CD14-positive monocyte (primary cell): ENCODE measurements at regions not wholly inside any gene's neighbourhood (a gene's known extent, or its start where the extent isn't known, plus 50 kb on each side); places are given as distances from the start of the nearest gene placed in this dataset.
"Not testable (repeated sequence)": the region's sequence is repeated elsewhere in the genome, so short reads cannot be mapped to it uniquely, and the experiment has no call there.

ENCODE experiments used
- DNase-seq, 3 donors: peaks; one replicate each; pipeline ENCODE4 v3.0.0-alpha.2; 2011 to 2022
- H2AFZ ChIP-seq: 2 replicates; pipeline ENCODE4 v1.6.0; 2012; ENCODE audit warnings: mild to moderate bottlenecking, low read depth, low read length, inconsistent platforms; ENCODE audit not compliant: insufficient read depth, poor library complexity, severe bottlenecking
- H3K27ac ChIP-seq, 2 donors: 1 replicate in 1 of 2; 2 replicates in 1 of 2; pipeline ENCODE4 v1.5.1; 2012 to 2013; ENCODE audit warnings: low read length in 2 of 2, control low read depth in 1 of 2, inconsistent platforms in 1 of 2, low read depth in 1 of 2, mild to moderate bottlenecking in 1 of 2
- H3K27me3 ChIP-seq, 2 donors: one replicate each; pipeline versions ENCODE4 v1.6.0 to v1.6.1; 2011 to 2013; ENCODE audit warnings: low read length in 2 of 2; ENCODE audit not compliant: control insufficient read depth in 2 of 2, insufficient read depth in 2 of 2
- H3K36me3 ChIP-seq, 2 donors: replicated peaks in 1 of 2; 1 replicate in 1 of 2; 2 replicates in 1 of 2; pipeline versions ENCODE4 v1.5.1 to v1.6.1; 2012 to 2013; ENCODE audit warnings: low read length in 2 of 2, control low read depth in 1 of 2, inconsistent platforms in 1 of 2, mild to moderate bottlenecking in 1 of 2; ENCODE audit not compliant: insufficient read depth in 2 of 2, control insufficient read depth in 1 of 2
- H3K4me1 ChIP-seq, 2 donors: 1 replicate in 1 of 2; 2 replicates in 1 of 2; pipeline versions ENCODE4 v1.5.1 to v1.6.1; 2012 to 2013; ENCODE audit warnings: low read length in 2 of 2, control low read depth in 1 of 2, inconsistent platforms in 1 of 2, mild to moderate bottlenecking in 1 of 2, moderate library complexity in 1 of 2; ENCODE audit not compliant: insufficient read depth in 2 of 2, control insufficient read depth in 1 of 2
- H3K4me2 ChIP-seq: replicated peaks from 2 replicates; pipeline ENCODE3; 2012; ENCODE audit warnings: low read length, moderate library complexity, mild to moderate bottlenecking; ENCODE audit not compliant: poor library complexity, severe bottlenecking; ENCODE audit errors: extremely low read depth
- H3K4me3 ChIP-seq, 3 experiments: fragments of 200-600 bp in 1 of 3; sonication (generic) in 1 of 3; replicated peaks in 1 of 3; 1 replicate in 2 of 3; 2 replicates in 1 of 3; pipeline ENCODE4 v1.5.1; 2011 to 2013; ENCODE audit warnings: low read length in 3 of 3, mild to moderate bottlenecking in 3 of 3, control low read depth in 2 of 3, low read depth in 2 of 3, inconsistent platforms in 1 of 3, moderate library complexity in 1 of 3
- H3K79me2 ChIP-seq: 2 replicates; pipeline ENCODE4 v1.6.0; 2012; ENCODE audit warnings: mild to moderate bottlenecking, control low read depth, inconsistent platforms, low read length, moderate library complexity; ENCODE audit not compliant: insufficient read depth
- H3K9ac ChIP-seq: 2 replicates; pipeline ENCODE4 v1.6.0; 2017; ENCODE audit warnings: low read length, mild to moderate bottlenecking; ENCODE audit not compliant: insufficient read depth, poor library complexity, severe bottlenecking
- H3K9me3 ChIP-seq, 2 donors: replicated peaks in 1 of 2; 1 replicate in 1 of 2; 2 replicates in 1 of 2; pipeline versions ENCODE4 v1.5.1 to v1.6.1; 2012 to 2013; ENCODE audit warnings: low read length in 2 of 2, control low read depth in 1 of 2; ENCODE audit not compliant: control insufficient read depth in 1 of 2, insufficient read depth in 1 of 2
- H4K20me1 ChIP-seq: 2 replicates; pipeline ENCODE4 v1.6.0; 2012; ENCODE audit warnings: mild to moderate bottlenecking, low read length, control low read depth, moderate library complexity; ENCODE audit not compliant: insufficient read depth
- H3K27ac Mint-ChIP-seq, 7 donors: one replicate each; pipeline ENCODE4 v1.8.0; 2020; ENCODE audit warnings: mild to moderate bottlenecking in 7 of 7, mixed read lengths in 7 of 7, moderate library complexity in 6 of 7, inconsistent platforms in 2 of 7
- H3K27me3 Mint-ChIP-seq, 3 donors: one replicate each; pipeline ENCODE4 v1.8.0; 2021 to 2022; ENCODE audit warnings: low read depth in 3 of 3, mild to moderate bottlenecking in 3 of 3, mixed read lengths in 3 of 3, moderate library complexity in 3 of 3, inconsistent platforms in 1 of 3
- H3K36me3 Mint-ChIP-seq, 2 donors: one replicate each; pipeline ENCODE4 v1.8.0; 2020; ENCODE audit warnings: mixed read lengths in 2 of 2, inconsistent platforms in 1 of 2, mild to moderate bottlenecking in 1 of 2
- H3K4me1 Mint-ChIP-seq: one replicate; pipeline ENCODE4 v1.8.0; 2020; ENCODE audit warnings: mild to moderate bottlenecking, mixed read lengths
- H3K4me3 Mint-ChIP-seq, 2 donors: one replicate each; pipeline ENCODE4 v1.8.0; 2020; ENCODE audit warnings: mild to moderate bottlenecking in 2 of 2, mixed read lengths in 2 of 2, moderate library complexity in 1 of 2
- H3K9me3 Mint-ChIP-seq, 7 donors: one replicate each; pipeline ENCODE4 v1.8.0; 2020 to 2022; ENCODE audit warnings: mixed read lengths in 7 of 7, mild to moderate bottlenecking in 6 of 7, moderate library complexity in 6 of 7, inconsistent platforms in 2 of 7
- CTCF ChIP-seq: fragments of 200-600 bp; IDR thresholded peaks from one replicate; pipeline ENCODE4 v1.8.0; 2022; ENCODE audit warnings: antibody characterized with exemption, mild to moderate bottlenecking
- WGBS: methylation state at CpG from one replicate; pipeline ENCODE4 v1.1.5; 2013; ENCODE audit warnings: missing lambda C conversion rate; ENCODE audit not compliant: insufficient coverage; 5-methylcytosine and 5-hydroxymethylcytosine counted together
- intact Hi-C, 2 donors: fragments of 100-400 bp; cut with micrococcal nuclease; formaldehyde crosslinking; loops; one replicate each; pipeline versions ENCODE4 v1.15.0 to v1.15.1; 2023

GRCh38 chr3:169008776-169009358 lies 654.6 kb downstream of the MECOM start:
- Histone ChIP-seq H3K4me1 (no peaks in the 10 kb centered on the region), H4K20me1 (no peaks in the 10 kb centered on the region), H3K27me3 (no peaks in the 10 kb centered on the region), H3K36me3 (no peaks in the 10 kb centered on the region), H3K79me2 (no peaks in the 10 kb centered on the region), H3K9me3 (no peaks in the 10 kb centered on the region), H2AFZ (no peak overlapping the region), H3K4me3 (no peak overlapping the region), H3K9ac (no peak overlapping the region), H3K27ac (no peak overlapping the region), H3K4me2 (no peak overlapping the region)
- Mint-ChIP-seq H3K27ac (no peak overlapping the region), H3K4me1 (no peaks in the 10 kb centered on the region), H3K9me3 (peaks cover 0 to 2% (median 0%) of the 10 kb centered on the region in 7 donors), H3K4me3 (no peak overlapping the region), H3K36me3 (no peaks in the 10 kb centered on the region), H3K27me3 (peaks cover 0 to 4% (median 1%) of the 10 kb centered on the region in 3 donors)
- no peak for TF ChIP-seq CTCF
- intact Hi-C loops = no loop called here
- DNase-seq = no peak
- WGBS = no CpG with 5 or more reads among the region's 2 CpGs

- Histone ChIP-seq H3K9ac (no peak overlapping the region), H3K79me2 (no peaks in the 10 kb centered on the region), H3K4me2 (no peak overlapping the region), H3K4me3 (no peak overlapping the region), H4K20me1 (no peaks in the 10 kb centered on the region), H2AFZ (no peak overlapping the region), H3K9me3 (no peaks in the 10 kb centered on the region), H3K27ac (no peak overlapping the region), H3K27me3 (no peaks in the 10 kb centered on the region), H3K36me3 (no peaks in the 10 kb centered on the region), H3K4me1 (no peaks in the 10 kb centered on the region)
- no CpG with 5 or more reads among the region's 2 CpGs for WGBS
- H3K4me1 Mint-ChIP-seq = no peaks in the 10 kb centered on the region
- DNase-seq = no peak
- TF ChIP-seq CTCF = no peak
- H3K27me3 Mint-ChIP-seq = peaks cover 0 to 4% (median 0%) of the 10 kb centered on the region in 3 donors
- H3K36me3 Mint-ChIP-seq = no peaks in the 10 kb centered on the region
- intact Hi-C loops = no loop called here
- no peak overlapping the region for H3K27ac Mint-ChIP-seq
- H3K9me3 Mint-ChIP-seq = peaks cover 0 to 5% (median 0%) of the 10 kb centered on the region in 7 donors
- no peak overlapping the region for H3K4me3 Mint-ChIP-seq
Observed at GRCh38 chr3:169007145-169007544, 656.4 kb downstream of the MECOM start.

- H3K36me3 ChIP-seq, H3K4me3 Mint-ChIP-seq, H3K9me3 ChIP-seq, H3K4me1 Mint-ChIP-seq, H3K4me1 ChIP-seq, H2AFZ ChIP-seq, H3K4me3 ChIP-seq, H3K79me2 ChIP-seq, intact Hi-C loops, H3K9me3 Mint-ChIP-seq, H3K27me3 Mint-ChIP-seq, H4K20me1 ChIP-seq, H3K4me2 ChIP-seq, H3K27me3 ChIP-seq, H3K9ac ChIP-seq, H3K27ac ChIP-seq, H3K27ac Mint-ChIP-seq, H3K36me3 Mint-ChIP-seq, DNase-seq: not testable (repeated sequence)
- no CpG with 5 or more reads among the region's 5 CpGs for WGBS
Observed at GRCh38 chr3:169006398-169006797, 657.1 kb downstream of the MECOM start.
